ENCODE measurements at regions not wholly inside any gene's neighbourhood (a gene's known extent, or its start where the extent isn't known, plus 50 kb on each side); places are given as distances from the start of the nearest gene placed in this dataset.

GRCh38 chr18:76712511-76713140, 109.7 kb upstream of the ZNF236 start:
- TF ChIP-seq EP300 (IDR thresholded peaks at IDR 0.05) (no peak), CTCF (IDR thresholded peaks at IDR 0.05) (no peak), POLR2A (IDR thresholded peaks at IDR 0.05) (no peak), POLR2AphosphoS5 (IDR thresholded peaks at IDR 0.05) (no peak)

Data from sigmoid colon (tissue), 4 donors.